Lower leg skin (tissue), 4 donors: ENCODE measurements at regions not wholly inside any gene's neighbourhood (a gene's known extent, or its start where the extent isn't known, plus 50 kb on each side); places are given as distances from the start of the nearest gene placed in this dataset.

Experiments
- DNase-seq, 2 donors: peaks; one replicate each; pipeline ENCODE4 v3.0.0-alpha.2; 2019; ENCODE audit warnings: low spot score in 2 of 2
- H3K4me3 ChIP-seq: fragments of 200-600 bp; sonication (generic); 2 replicates; pipeline ENCODE4 v1.5.1; 2017; ENCODE audit warnings: mild to moderate bottlenecking, low read depth; ENCODE audit not compliant: poor library complexity, severe bottlenecking
- CTCF ChIP-seq, 3 donors: fragments of 450-650 bp; IDR thresholded peaks; one replicate each; pipeline ENCODE4 v1.5.1; 2016; ENCODE audit warnings: antibody characterized with exemption in 3 of 3, mild to moderate bottlenecking in 3 of 3, moderate library complexity in 2 of 3
- POLR2A ChIP-seq, 2 donors: fragments of 450-650 bp; IDR thresholded peaks; one replicate each; pipeline ENCODE4 v1.6.1; 2016 to 2017; ENCODE audit warnings: antibody characterized with exemption in 2 of 2, mild to moderate bottlenecking in 1 of 2, moderate library complexity in 1 of 2
- WGBS, 2 donors: methylation state at CpG; one replicate each; pipeline ENCODE4 v1.1.5; 2018; 5-methylcytosine and 5-hydroxymethylcytosine counted together
- intact Hi-C: fragments of 100-400 bp; cut with DNase I; formaldehyde crosslinking; loops from one replicate; pipeline ENCODE4 v1.15.0; 2023; ENCODE audit warnings: low total_unique reads

- H3K4me3 ChIP-seq = no peak overlapping the region
- TF ChIP-seq CTCF (IDR thresholded peaks at IDR 0.05) = no peak
- TF ChIP-seq POLR2A (IDR thresholded peaks at IDR 0.05) = no peak
- WGBS, 2 donors = 40 to 53% methylated on average over 4 of the region's 4 CpGs
- peak in 1 of 2 donors; percentile 28 for DNase-seq
- intact Hi-C loops = no loop called here
Measured at GRCh38 chr22:22369964-22370270, 125.3 kb downstream of the VPREB1 start.

GRCh38 chr22:22371031-22371541 lies 126.5 kb downstream of the VPREB1 start:
- intact Hi-C loops = no loop called here

GRCh38 chr22:22372086-22372485 lies 127.5 kb downstream of the VPREB1 start:
- no peak for TF ChIP-seq CTCF (IDR thresholded peaks at IDR 0.05)
- no peak for TF ChIP-seq POLR2A (IDR thresholded peaks at IDR 0.05)
- 68 to 76% methylated on average over 6 of the region's 6 CpGs for WGBS, 2 donors
- no peak overlapping the region for H3K4me3 ChIP-seq
- DNase-seq = no peak
- intact Hi-C loops = no loop called here

More at GRCh38 chr22:22371031-22371541, 126.5 kb downstream of the VPREB1 start:
- DNase-seq = no peak
- no peak for TF ChIP-seq POLR2A (IDR thresholded peaks at IDR 0.05)
- no peak for TF ChIP-seq CTCF (IDR thresholded peaks at IDR 0.05)
- H3K4me3 ChIP-seq = no peak overlapping the region
- WGBS, 2 donors = 25 to 31% methylated on average over 1 to 2 of the region's 2 CpGs

GRCh38 chr22:22374163-22374562 lies 129.6 kb downstream of the VPREB1 start:
- H3K4me3 ChIP-seq = no peak overlapping the region
- TF ChIP-seq CTCF (IDR thresholded peaks at IDR 0.05) (no peak), POLR2A (IDR thresholded peaks at IDR 0.05) (no peak)
- WGBS, 2 donors = 57 to 72% methylated on average over 2 of the region's 2 CpGs
- DNase-seq = no peak
- intact Hi-C loops = no loop called here

- DNase-seq = no peak
- H3K4me3 ChIP-seq = no peak overlapping the region
- no peak for TF ChIP-seq CTCF (IDR thresholded peaks at IDR 0.05)
- 61 to 62% methylated on average over 5 of the region's 5 CpGs for WGBS, 2 donors
- intact Hi-C loops = no loop called here
Measured at GRCh38 chr22:22374579-22374978, 130.0 kb downstream of the VPREB1 start.

- no peak for DNase-seq
- 45 to 74% methylated on average over 7 of the region's 7 CpGs for WGBS, 2 donors
- no peak overlapping the region for H3K4me3 ChIP-seq
- TF ChIP-seq POLR2A (IDR thresholded peaks at IDR 0.05) (no peak), CTCF (IDR thresholded peaks at IDR 0.05) (no peak)
- intact Hi-C loops = no loop called here
Measured at GRCh38 chr22:22375576-22376351, 131.2 kb downstream of the VPREB1 start.
